Stimulated activated CD4-positive, alpha-beta T cell treated with anti-CD3 and anti-CD28 coated beads, Interleukin-15, amount 100 ng/mL, for 48 hours (primary cell): ENCODE measurements at regions not wholly inside any gene's neighbourhood (a gene's known extent, or its start where the extent isn't known, plus 50 kb on each side); places are given as distances from the start of the nearest gene placed in this dataset.
"Not testable (repeated sequence)": the region's sequence is repeated elsewhere in the genome, so short reads cannot be mapped to it uniquely, and the experiment has no call there.

Experiments used
- DNase-seq, 2 donors: peaks; one replicate each; pipeline ENCODE4 v3.0.0-alpha.2; 2020; ENCODE audit warnings: low read depth in 2 of 2

GRCh38 chr13:101003566-101003965 is 329.0 kb upstream of the TMTC4 start:
- no peak for DNase-seq

GRCh38 chr13:100989392-100989791 is 314.8 kb upstream of the TMTC4 start:
- DNase-seq: no peak

GRCh38 chr13:100988921-100989320 is 314.3 kb upstream of the TMTC4 start:
- no peak for DNase-seq

- DNase-seq: no peak
Observed at GRCh38 chr13:100987948-100988347, 313.4 kb upstream of the TMTC4 start.

GRCh38 chr13:100986571-100986970 is 312.0 kb upstream of the TMTC4 start:
- no peak for DNase-seq

- peak in 1 of 2 donors; percentile 0 for DNase-seq
Observed at GRCh38 chr13:100984085-100984705, 309.6 kb upstream of the TMTC4 start.

GRCh38 chr13:100983111-100983510 is 308.5 kb upstream of the TMTC4 start:
- no peak for DNase-seq

- DNase-seq: no peak
Observed at GRCh38 chr13:100980171-100980570, 305.6 kb upstream of the TMTC4 start.

- DNase-seq: no peak
Observed at GRCh38 chr13:100977841-100978240, 303.2 kb upstream of the TMTC4 start.

GRCh38 chr13:100976993-100977392 is 302.4 kb upstream of the TMTC4 start:
- no peak for DNase-seq

- not testable (repeated sequence) for DNase-seq
Observed at GRCh38 chr13:100975666-100976065, 301.1 kb upstream of the TMTC4 start.

- DNase-seq: no peak
Observed at GRCh38 chr13:100962585-100962984, 288.0 kb upstream of the TMTC4 start.

- DNase-seq: no peak
Observed at GRCh38 chr13:100961186-100961585, 286.6 kb upstream of the TMTC4 start.

GRCh38 chr13:100958831-100959230 is 284.2 kb upstream of the TMTC4 start:
- DNase-seq: no peak

GRCh38 chr13:100957741-100958140 is 283.1 kb upstream of the TMTC4 start:
- DNase-seq: no peak

GRCh38 chr13:100954430-100955305 is 280.1 kb upstream of the TMTC4 start:
- DNase-seq: no peak

GRCh38 chr13:100951016-100951415 is 276.4 kb upstream of the TMTC4 start:
- no peak for DNase-seq

- not testable (repeated sequence) for DNase-seq
Observed at GRCh38 chr13:100948937-100949336, 274.3 kb upstream of the TMTC4 start.

- no peak for DNase-seq
Observed at GRCh38 chr13:100946588-100946987, 272.0 kb upstream of the TMTC4 start.

- no peak for DNase-seq
Observed at GRCh38 chr13:100944791-100945345, 270.3 kb upstream of the TMTC4 start.

- no peak for DNase-seq
Observed at GRCh38 chr13:100942742-100943141, 268.1 kb upstream of the TMTC4 start.

- no peak for DNase-seq
Observed at GRCh38 chr13:100941377-100942368, 267.1 kb upstream of the TMTC4 start.
